ENCODE measurements at regions not wholly inside any gene's neighbourhood (a gene's known extent, or its start where the extent isn't known, plus 50 kb on each side); places are given as distances from the start of the nearest gene placed in this dataset.

GRCh38 chr5:135161221-135161620 is 127.2 kb upstream of the PITX1 start:
- Histone ChIP-seq H3K27ac (no peak overlapping the region), H3K4me3 (no peak overlapping the region), H3K36me3 (no peaks in the 10 kb centered on the region), H3K27me3 (no peaks in the 10 kb centered on the region), H3K4me1 (no peaks in the 10 kb centered on the region), H3K9me3 (peaks cover 0 to 28% of the 10 kb centered on the region in 2 donors)
- TF ChIP-seq CTCF (IDR thresholded peaks at IDR 0.05) = no peak
- DNase-seq (ENCODE audit: low spot score) = no peak

GRCh38 chr5:135160036-135160675 is 126.1 kb upstream of the PITX1 start:
- no peak for TF ChIP-seq CTCF (IDR thresholded peaks at IDR 0.05)
- Histone ChIP-seq H3K27me3 (no peaks in the 10 kb centered on the region), H3K4me1 (no peaks in the 10 kb centered on the region), H3K27ac (no peak overlapping the region), H3K9me3 (peaks cover 0 to 28% of the 10 kb centered on the region in 2 donors), H3K36me3 (no peaks in the 10 kb centered on the region), H3K4me3 (no peak overlapping the region)
- DNase-seq (ENCODE audit: low spot score) = no peak

- Histone ChIP-seq H3K4me1 (no peaks in the 10 kb centered on the region), H3K36me3 (no peaks in the 10 kb centered on the region), H3K4me3 (no peak overlapping the region), H3K9me3 (peaks cover 0 to 28% of the 10 kb centered on the region in 2 donors), H3K27ac (no peak overlapping the region), H3K27me3 (no peaks in the 10 kb centered on the region)
- no peak for TF ChIP-seq CTCF (IDR thresholded peaks at IDR 0.05)
- no peak for DNase-seq (ENCODE audit: low spot score)
Measured at GRCh38 chr5:135159626-135160025, 125.6 kb upstream of the PITX1 start.

GRCh38 chr5:135158982-135159381 is 125.0 kb upstream of the PITX1 start:
- Histone ChIP-seq H3K9me3 (peaks cover 0 to 28% of the 10 kb centered on the region in 2 donors), H3K36me3 (no peaks in the 10 kb centered on the region), H3K27me3 (no peaks in the 10 kb centered on the region), H3K27ac (no peak overlapping the region), H3K4me1 (no peaks in the 10 kb centered on the region), H3K4me3 (no peak overlapping the region)
- DNase-seq (ENCODE audit: low spot score) = no peak
- no peak for TF ChIP-seq CTCF (IDR thresholded peaks at IDR 0.05)

- TF ChIP-seq CTCF (IDR thresholded peaks at IDR 0.05) = no peak
- Histone ChIP-seq H3K27me3 (no peaks in the 10 kb centered on the region), H3K4me1 (no peaks in the 10 kb centered on the region)
Measured at GRCh38 chr5:135158314-135158697, 124.3 kb upstream of the PITX1 start.

More at GRCh38 chr5:135158314-135158697, 124.3 kb upstream of the PITX1 start:
- H3K27ac ChIP-seq = no peak overlapping the region
- H3K9me3 ChIP-seq = peaks cover 0 to 28% of the 10 kb centered on the region in 2 donors
- H3K36me3 ChIP-seq = no peaks in the 10 kb centered on the region
- DNase-seq (ENCODE audit: low spot score) = no peak
- no peak overlapping the region for H3K4me3 ChIP-seq

Measured in right atrium auricular region (tissue), 2 donors.